Hepatocyte (in vitro differentiated cells): ENCODE measurements at regions not wholly inside any gene's neighbourhood (a gene's known extent, or its start where the extent isn't known, plus 50 kb on each side); places are given as distances from the start of the nearest gene placed in this dataset.

Source experiments
- DNase-seq: peaks from one replicate; pipeline ENCODE4 v3.0.0-alpha.2; 2016; ENCODE audit warnings: low spot score
- H2AFZ ChIP-seq: fragments of 200-600 bp; sonication (generic); 2 replicates; pipeline ENCODE4 v1.6.0; 2016; ENCODE audit warnings: antibody characterized with exemption, mild to moderate bottlenecking
- H3K27ac ChIP-seq: fragments of 200-600 bp; sonication (generic); 2 replicates; pipeline ENCODE4 v1.5.1; 2016; ENCODE audit warnings: mild to moderate bottlenecking
- H3K27me3 ChIP-seq: fragments of 200-600 bp; sonication (generic); 2 replicates; pipeline ENCODE4 v1.6.1; 2016
- H3K36me3 ChIP-seq: fragments of 200-600 bp; sonication (generic); replicated peaks from 2 replicates; pipeline ENCODE4 v1.5.1; 2016; ENCODE audit warnings: low read depth; ENCODE audit not compliant: insufficient read depth
- H3K4me1 ChIP-seq: fragments of 200-600 bp; sonication (generic); 2 replicates; pipeline ENCODE4 v1.5.1; 2016; ENCODE audit warnings: mild to moderate bottlenecking, moderate library complexity; ENCODE audit not compliant: insufficient read depth
- H3K4me2 ChIP-seq: fragments of 200-600 bp; sonication (generic); 2 replicates; pipeline ENCODE4 v1.6.0; 2016
- H3K4me3 ChIP-seq: fragments of 200-600 bp; sonication (generic); 2 replicates; pipeline ENCODE4 v1.5.1; 2016; ENCODE audit warnings: mild to moderate bottlenecking
- H3K79me2 ChIP-seq: fragments of 200-600 bp; sonication (generic); 2 replicates; pipeline ENCODE4 v1.6.0; 2017; ENCODE audit warnings: mild to moderate bottlenecking
- H3K9me2 ChIP-seq: fragments of 200-600 bp; sonication (generic); replicated peaks from 2 replicates; pipeline ENCODE4 v1.6.0; 2017; ENCODE audit warnings: mild to moderate bottlenecking; ENCODE audit not compliant: insufficient read depth
- H3K9me3 ChIP-seq: fragments of 200-600 bp; sonication (generic); 2 replicates; pipeline ENCODE4 v1.5.1; 2016; ENCODE audit warnings: low read depth, mild to moderate bottlenecking
- H4K20me1 ChIP-seq: fragments of 200-600 bp; sonication (generic); 2 replicates; pipeline ENCODE4 v1.6.0; 2016; ENCODE audit warnings: mild to moderate bottlenecking; ENCODE audit not compliant: insufficient read depth, poor library complexity, severe bottlenecking
- CTCF ChIP-seq: fragments of 200-600 bp; sonication (generic); IDR thresholded peaks from 2 replicates; pipeline ENCODE4 v1.5.1; 2016; ENCODE audit warnings: antibody characterized with exemption, mild to moderate bottlenecking; ENCODE audit not compliant: poor library complexity
- EZH2 ChIP-seq: fragments of 200-600 bp; sonication (generic); IDR thresholded peaks from 2 replicates; pipeline ENCODE4 v1.6.1; 2016; ENCODE audit warnings: antibody characterized with exemption, mild to moderate bottlenecking, borderline replicate concordance
- EZH2phosphoT487 ChIP-seq: fragments of 200-600 bp; sonication (generic); IDR thresholded peaks from one replicate; pipeline ENCODE4 v1.6.1; 2018; ENCODE audit warnings: antibody characterized with exemption, mild to moderate bottlenecking, low read depth, moderate library complexity; ENCODE audit not compliant: unreplicated experiment, severe bottlenecking
- WGBS: methylation state at CpG from one replicate; pipeline ENCODE4 v1.1.6; 2016; ENCODE audit warnings: low lambda C conversion rate; ENCODE audit errors: missing lambda C conversion rate; 5-methylcytosine and 5-hydroxymethylcytosine counted together

- Histone ChIP-seq H3K9me2 (no peaks in the 10 kb centered on the region), H3K79me2 (no peaks in the 10 kb centered on the region), H3K36me3 (no peaks in the 10 kb centered on the region), H4K20me1 (no peaks in the 10 kb centered on the region), H3K4me1 (no peaks in the 10 kb centered on the region), H2AFZ (no peak overlapping the region), H3K27me3 (peaks cover 6% of the 10 kb centered on the region), H3K27ac (no peak overlapping the region), H3K9me3 (no peaks in the 10 kb centered on the region), H3K4me3 (no peak overlapping the region), H3K4me2 (no peak overlapping the region)
- TF ChIP-seq EZH2phosphoT487 (no peak), CTCF (no peak), EZH2 (no peak)
- WGBS: 89% methylated on average over 5 of the region's 5 CpGs
- no peak for DNase-seq
Measured at GRCh38 chr20:20869161-20869775, 156.8 kb upstream of the RALGAPA2 start.

GRCh38 chr20:20864351-20865096 lies 152.1 kb upstream of the RALGAPA2 start:
- Histone ChIP-seq H3K79me2 (no peaks in the 10 kb centered on the region), H2AFZ (no peak overlapping the region), H3K4me1 (no peaks in the 10 kb centered on the region), H3K9me2 (no peaks in the 10 kb centered on the region), H3K9me3 (no peaks in the 10 kb centered on the region), H3K27me3 (peaks cover 6% of the 10 kb centered on the region), H3K27ac (no peak overlapping the region), H3K36me3 (no peaks in the 10 kb centered on the region), H3K4me2 (no peak overlapping the region), H3K4me3 (no peak overlapping the region), H4K20me1 (no peaks in the 10 kb centered on the region)
- DNase-seq: peak; percentile 46
- WGBS: 68% methylated on average over 3 of the region's 3 CpGs
- TF ChIP-seq CTCF (peak; percentile 56), EZH2phosphoT487 (no peak), EZH2 (no peak)

- Histone ChIP-seq H3K4me2 (no peak overlapping the region), H3K9me2 (no peaks in the 10 kb centered on the region), H4K20me1 (no peaks in the 10 kb centered on the region), H3K4me1 (no peaks in the 10 kb centered on the region), H3K36me3 (no peaks in the 10 kb centered on the region), H3K79me2 (no peaks in the 10 kb centered on the region), H3K27me3 (peaks cover 12% of the 10 kb centered on the region), H2AFZ (no peak overlapping the region), H3K4me3 (no peak overlapping the region), H3K27ac (no peak overlapping the region), H3K9me3 (no peaks in the 10 kb centered on the region)
- TF ChIP-seq EZH2phosphoT487 (no peak), CTCF (peak; percentile 97)
- peak; percentile 94 for DNase-seq
- WGBS: 25% methylated on average over 8 of the region's 8 CpGs
Measured at GRCh38 chr20:20860078-20860806, 147.8 kb upstream of the RALGAPA2 start.
